Choroid plexus epithelial cell (primary cell): ENCODE measurements at regions not wholly inside any gene's neighbourhood (a gene's known extent, or its start where the extent isn't known, plus 50 kb on each side); places are given as distances from the start of the nearest gene placed in this dataset.

Source experiments
- DNase-seq: peaks from one replicate; pipeline ENCODE4 v3.0.0-alpha.2; 2010; ENCODE audit warnings: low read depth
- H3K4me3 ChIP-seq: 2 replicates; pipeline ENCODE4 v1.5.1; 2011; ENCODE audit warnings: low read depth, mild to moderate bottlenecking, control low read depth, low read length, moderate library complexity
- CTCF ChIP-seq: conservative IDR thresholded peaks from 2 replicates; pipeline ENCODE4 v1.5.1; 2011; ENCODE audit warnings: low read depth, mild to moderate bottlenecking, control low read depth, inconsistent platforms, low read length, moderate library complexity

- no peak for TF ChIP-seq CTCF
- H3K4me3 ChIP-seq: no peak overlapping the region
- DNase-seq: no peak
Measured at GRCh38 chrX:95029571-95029970, 1355.6 kb downstream of the FAM133A start.

- TF ChIP-seq CTCF: no peak
- no peak overlapping the region for H3K4me3 ChIP-seq
- no peak for DNase-seq
Measured at GRCh38 chrX:95040104-95040503, 1366.1 kb downstream of the FAM133A start.

GRCh38 chrX:95044331-95044730 lies 1370.3 kb downstream of the FAM133A start:
- no peak for TF ChIP-seq CTCF
- H3K4me3 ChIP-seq: no peak overlapping the region
- DNase-seq: no peak

- no peak for TF ChIP-seq CTCF
- no peak overlapping the region for H3K4me3 ChIP-seq
- DNase-seq: no peak
Measured at GRCh38 chrX:95055991-95056390, 1382.0 kb downstream of the FAM133A start.

- DNase-seq: peak; percentile 57
- peak; percentile 37 for TF ChIP-seq CTCF
- no peak overlapping the region for H3K4me3 ChIP-seq
Measured at GRCh38 chrX:95056901-95057300, 1382.9 kb downstream of the FAM133A start.

GRCh38 chrX:95057341-95057740 lies 1383.3 kb downstream of the FAM133A start:
- DNase-seq: peak; percentile 9
- H3K4me3 ChIP-seq: no peak overlapping the region
- no peak for TF ChIP-seq CTCF

GRCh38 chrX:95058815-95059214 lies 1384.8 kb downstream of the FAM133A start:
- H3K4me3 ChIP-seq: no peak overlapping the region
- TF ChIP-seq CTCF: no peak
- peak; percentile 76 for DNase-seq
